ENCODE measurements at regions not wholly inside any gene's neighbourhood (a gene's known extent, or its start where the extent isn't known, plus 50 kb on each side); places are given as distances from the start of the nearest gene placed in this dataset.

GRCh38 chr10:107657851-107658250, 493.3 kb upstream of the SORCS1 start:
- no peak overlapping the region for H3K27ac ChIP-seq
- H3K36me3 ChIP-seq = no peaks in the 10 kb centered on the region
- no peaks in the 10 kb centered on the region for H3K9me3 ChIP-seq
- H3K4me3 ChIP-seq (ENCODE audit: low read depth in 1 of 2, low read length in 1 of 2) = no peak overlapping the region
- H3K27me3 ChIP-seq = no peaks in the 10 kb centered on the region
- no peak for TF ChIP-seq CTCF (IDR thresholded peaks at IDR 0.05)
- peaks cover 5 to 11% of the 10 kb centered on the region in 2 experiments for H3K4me1 ChIP-seq (ENCODE audit: control insufficient read depth in 1 of 2, insufficient read depth in 1 of 2, low read depth in 1 of 2, low read length in 1 of 2)

- no peak for TF ChIP-seq CTCF (IDR thresholded peaks at IDR 0.05)
- Histone ChIP-seq H3K27ac (peak overlapping the region; percentile 26), H3K36me3 (no peaks in the 10 kb centered on the region), H3K9me3 (no peaks in the 10 kb centered on the region), H3K4me3 (ENCODE audit: low read depth in 1 of 2, low read length in 1 of 2) (no peak overlapping the region), H3K4me1 (ENCODE audit: control insufficient read depth in 1 of 2, insufficient read depth in 1 of 2, low read depth in 1 of 2, low read length in 1 of 2) (peaks cover 5 to 11% of the 10 kb centered on the region in 2 experiments), H3K27me3 (no peaks in the 10 kb centered on the region)
Observed at GRCh38 chr10:107656932-107657331, 492.4 kb upstream of the SORCS1 start.

- no peaks in the 10 kb centered on the region for H3K36me3 ChIP-seq
- peak overlapping the region in 1 of 2 experiments; percentile 15 for H3K4me3 ChIP-seq (ENCODE audit: low read depth in 1 of 2, low read length in 1 of 2)
- no peaks in the 10 kb centered on the region for H3K9me3 ChIP-seq
- peak overlapping the region; percentile 35 for H3K27ac ChIP-seq
- H3K4me1 ChIP-seq (ENCODE audit: control insufficient read depth in 1 of 2, insufficient read depth in 1 of 2, low read depth in 1 of 2, low read length in 1 of 2) = peaks cover 5 to 11% of the 10 kb centered on the region in 2 experiments
- no peaks in the 10 kb centered on the region for H3K27me3 ChIP-seq
- TF ChIP-seq CTCF (IDR thresholded peaks at IDR 0.05) = no peak
Observed at GRCh38 chr10:107653832-107654287, 489.4 kb upstream of the SORCS1 start.

DNA sequence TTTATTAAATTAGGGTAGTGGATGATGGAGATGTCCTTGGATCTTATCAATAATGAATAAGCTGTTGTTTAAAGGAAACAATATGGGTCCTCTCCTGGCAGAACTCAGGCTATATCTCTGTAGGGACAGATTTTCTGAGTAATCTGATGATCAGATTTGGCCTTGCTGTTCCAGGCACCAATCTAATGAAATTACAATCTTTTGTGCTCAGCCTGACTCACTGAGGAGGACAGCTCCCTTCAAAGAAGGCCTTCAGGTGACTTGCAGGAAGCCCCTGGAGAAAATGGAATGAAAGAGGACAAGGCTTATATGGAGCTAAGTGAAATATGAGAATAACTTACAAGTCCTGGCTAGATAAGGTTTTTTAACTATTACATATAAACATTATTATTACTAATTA, 486.4 kb upstream of the SORCS1 start:
- H3K27me3 ChIP-seq = no peaks in the 10 kb centered on the region
- no peaks in the 10 kb centered on the region for H3K9me3 ChIP-seq
- H3K27ac ChIP-seq = no peak overlapping the region
- H3K4me1 ChIP-seq (ENCODE audit: control insufficient read depth in 1 of 2, insufficient read depth in 1 of 2, low read depth in 1 of 2, low read length in 1 of 2) = peaks cover 5 to 11% of the 10 kb centered on the region in 2 experiments
- TF ChIP-seq CTCF (IDR thresholded peaks at IDR 0.05) = no peak
- H3K4me3 ChIP-seq (ENCODE audit: low read depth in 1 of 2, low read length in 1 of 2) = no peak overlapping the region
- H3K36me3 ChIP-seq = no peaks in the 10 kb centered on the region

DNA sequence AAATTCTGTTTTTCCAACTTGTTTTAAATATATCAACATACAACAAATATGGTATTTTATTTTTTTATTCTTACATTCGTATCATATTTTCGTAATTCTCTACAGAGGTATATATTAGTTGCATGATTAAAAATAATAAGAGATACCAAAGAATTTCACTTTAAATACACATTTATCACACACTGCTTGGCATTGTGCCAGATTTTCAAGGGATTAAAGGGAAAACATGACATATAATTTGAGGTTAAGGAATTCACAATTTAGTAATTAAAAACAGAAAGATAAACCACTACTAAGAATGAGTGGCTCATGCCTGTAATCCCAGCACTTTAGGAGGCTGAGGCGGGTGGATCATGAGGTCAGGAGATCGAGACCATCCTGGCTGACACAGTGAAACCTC, 484.7 kb upstream of the SORCS1 start:
- H3K9me3 ChIP-seq = no peaks in the 10 kb centered on the region
- TF ChIP-seq CTCF (IDR thresholded peaks at IDR 0.05) = no peak

DNA sequence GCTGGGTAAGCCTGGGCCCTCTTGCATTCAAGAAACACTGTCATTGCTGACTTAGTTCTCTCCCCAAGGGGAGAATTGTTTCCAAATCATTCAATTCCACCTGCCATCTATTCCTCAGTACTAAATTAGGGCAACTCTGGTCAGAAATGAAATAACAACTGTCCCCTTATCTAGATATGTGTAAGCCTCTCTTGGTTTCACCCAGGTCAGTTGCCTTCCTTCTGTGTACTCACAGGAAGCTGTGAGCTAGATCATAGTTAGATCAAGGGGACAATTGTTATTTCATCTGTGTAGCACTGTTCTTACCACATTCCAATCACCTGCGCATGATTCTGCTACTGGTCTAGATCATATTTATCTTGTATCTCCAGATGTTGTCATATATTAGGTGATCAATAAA, 483.0 kb upstream of the SORCS1 start:
- Histone ChIP-seq H3K27ac (no peak overlapping the region), H3K27me3 (no peaks in the 10 kb centered on the region), H3K4me1 (ENCODE audit: control insufficient read depth in 1 of 2, insufficient read depth in 1 of 2, low read depth in 1 of 2, low read length in 1 of 2) (no peaks in the 10 kb centered on the region), H3K36me3 (no peaks in the 10 kb centered on the region), H3K9me3 (no peaks in the 10 kb centered on the region), H3K4me3 (ENCODE audit: low read depth in 1 of 2, low read length in 1 of 2) (no peak overlapping the region)
- no peak for TF ChIP-seq CTCF (IDR thresholded peaks at IDR 0.05)

More for the DNA sequence above, 484.7 kb upstream of the SORCS1 start:
- Histone ChIP-seq H3K36me3 (no peaks in the 10 kb centered on the region), H3K27me3 (no peaks in the 10 kb centered on the region), H3K4me3 (ENCODE audit: low read depth in 1 of 2, low read length in 1 of 2) (no peak overlapping the region), H3K4me1 (ENCODE audit: control insufficient read depth in 1 of 2, insufficient read depth in 1 of 2, low read depth in 1 of 2, low read length in 1 of 2) (peaks cover 5 to 7% of the 10 kb centered on the region in 2 experiments), H3K27ac (no peak overlapping the region)
